Neuronal stem cell (in vitro differentiated cells): ENCODE measurements at regions not wholly inside any gene's neighbourhood (a gene's known extent, or its start where the extent isn't known, plus 50 kb on each side); places are given as distances from the start of the nearest gene placed in this dataset.

ENCODE experiments used
- DNase-seq: peaks from one replicate; pipeline ENCODE4 v3.0.0-alpha.2; 2013; ENCODE audit warnings: low spot score
- H2AFZ ChIP-seq: one replicate; pipeline ENCODE4 v1.6.1; 2013; ENCODE audit warnings: mild to moderate bottlenecking, low read length, inconsistent platforms
- H2AK5ac ChIP-seq: 2 replicates; pipeline ENCODE4 v1.6.1; 2013; ENCODE audit warnings: low read depth, mild to moderate bottlenecking, inconsistent platforms, low read length, moderate library complexity, mixed read lengths
- H2BK120ac ChIP-seq: 2 replicates; pipeline ENCODE4 v1.6.1; 2013; ENCODE audit warnings: low read depth, mild to moderate bottlenecking, inconsistent platforms, low read length, moderate library complexity, mixed read lengths
- H2BK12ac ChIP-seq: one replicate; pipeline ENCODE4 v1.6.1; 2013; ENCODE audit warnings: low read length, inconsistent platforms
- H2BK15ac ChIP-seq: 2 replicates; pipeline ENCODE4 v1.6.1; 2013; ENCODE audit warnings: mild to moderate bottlenecking, low read length, inconsistent platforms, mixed read lengths
- H2BK5ac ChIP-seq: one replicate; pipeline ENCODE4 v1.6.1; 2013; ENCODE audit warnings: inconsistent platforms, mild to moderate bottlenecking, low read length, moderate library complexity
- H3K14ac ChIP-seq: one replicate; pipeline ENCODE4 v1.6.1; 2013; ENCODE audit warnings: low read length, inconsistent platforms
- H3K18ac ChIP-seq: 2 replicates; pipeline ENCODE4 v1.6.1; 2013; ENCODE audit warnings: low read length, inconsistent platforms
- H3K23ac ChIP-seq: 2 replicates; pipeline ENCODE4 v1.6.1; 2013; ENCODE audit warnings: low read depth, mild to moderate bottlenecking, mixed read lengths, low read length, inconsistent platforms; ENCODE audit not compliant: poor library complexity
- H3K27ac ChIP-seq: replicated peaks from 3 replicates; pipeline ENCODE4 v1.5.1; 2013; ENCODE audit warnings: low read length, inconsistent platforms
- H3K27me3 ChIP-seq, 3 experiments: 2 replicates each; pipeline ENCODE4 v1.6.1; 2013; ENCODE audit warnings: low read length in 3 of 3, mild to moderate bottlenecking in 2 of 3, inconsistent platforms in 1 of 3, low read depth in 1 of 3, mixed read lengths in 1 of 3, moderate library complexity in 1 of 3; ENCODE audit not compliant: control insufficient read depth in 3 of 3, insufficient read depth in 3 of 3
- H3K36me3 ChIP-seq, 2 donors: replicated peaks in 1 of 2; 2 replicates each; pipeline ENCODE4 v1.6.1; 2013; ENCODE audit warnings: low read length in 2 of 2; ENCODE audit not compliant: control insufficient read depth in 2 of 2, insufficient read depth in 2 of 2
- H3K4ac ChIP-seq: 2 replicates; pipeline ENCODE4 v1.6.1; 2013; ENCODE audit warnings: inconsistent platforms, mild to moderate bottlenecking, low read length, moderate library complexity
- H3K4me1 ChIP-seq, 2 donors: 1 replicate in 1 of 2; 2 replicates in 1 of 2; pipeline ENCODE4 v1.6.1; 2013; ENCODE audit warnings: low read length in 2 of 2, low read depth in 1 of 2; ENCODE audit not compliant: control insufficient read depth in 2 of 2, insufficient read depth in 1 of 2
- H3K4me2 ChIP-seq: one replicate; pipeline ENCODE4 v1.6.1; 2013; ENCODE audit warnings: mild to moderate bottlenecking, low read length, inconsistent platforms; ENCODE audit not compliant: insufficient read depth, poor library complexity, severe bottlenecking
- H3K4me3 ChIP-seq, 2 donors: 2 replicates each; pipeline ENCODE4 v1.5.1; 2013; ENCODE audit warnings: low read length in 2 of 2, mild to moderate bottlenecking in 2 of 2, inconsistent platforms in 1 of 2, moderate library complexity in 1 of 2
- H3K79me1 ChIP-seq: one replicate; pipeline ENCODE4 v1.6.1; 2013; ENCODE audit warnings: low read depth, mild to moderate bottlenecking, inconsistent platforms, low read length, moderate library complexity
- H3K9ac ChIP-seq: one replicate; pipeline ENCODE4 v1.6.1; 2013; ENCODE audit warnings: mild to moderate bottlenecking, low read depth, low read length, inconsistent platforms; ENCODE audit not compliant: poor library complexity
- H3K9me3 ChIP-seq, 2 donors: replicated peaks in 1 of 2; 2 replicates each; pipeline versions ENCODE3 to v1.6.1; 2013; ENCODE audit warnings: low read length in 2 of 2, mild to moderate bottlenecking in 2 of 2, inconsistent platforms in 1 of 2, low read depth in 1 of 2, mixed read lengths in 1 of 2, moderate library complexity in 1 of 2; ENCODE audit not compliant: control insufficient read depth in 2 of 2, insufficient read depth in 1 of 2
- H4K8ac ChIP-seq: one replicate; pipeline ENCODE4 v1.6.1; 2013; ENCODE audit warnings: low read depth, mild to moderate bottlenecking, inconsistent platforms, low read length, moderate library complexity
- H4K91ac ChIP-seq: one replicate; pipeline ENCODE4 v1.6.1; 2013; ENCODE audit warnings: low read length, low read depth, mild to moderate bottlenecking, inconsistent platforms; ENCODE audit not compliant: poor library complexity
- WGBS, 2 donors: extraction: QIAGEN DNeasy Blood & Tissue Kit; methylation state at CpG; one replicate each; pipeline ENCODE4 v1.1.7; 2013; ENCODE audit warnings: missing lambda C conversion rate in 2 of 2, mixed read lengths in 1 of 2; ENCODE audit not compliant: insufficient read length in 2 of 2, insufficient replicate concordance in 1 of 2; ENCODE audit errors: extremely low coverage in 2 of 2; 5-methylcytosine and 5-hydroxymethylcytosine counted together

- Histone ChIP-seq H2AK5ac (no peak overlapping the region), H2BK120ac (no peak overlapping the region), H4K8ac (no peak overlapping the region), H3K9ac (no peak overlapping the region), H2BK12ac (no peak overlapping the region), H3K27ac (no peak overlapping the region), H2BK15ac (no peak overlapping the region), H4K91ac (no peak overlapping the region), H3K4ac (no peak overlapping the region), H3K27me3 (no peaks in the 10 kb centered on the region), H3K18ac (no peak overlapping the region), H3K79me1 (no peaks in the 10 kb centered on the region), H2AFZ (no peak overlapping the region), H3K4me2 (no peak overlapping the region), H3K9me3 (no peaks in the 10 kb centered on the region), H3K4me1 (no peaks in the 10 kb centered on the region), H3K4me3 (no peak overlapping the region), H2BK5ac (no peak overlapping the region), H3K36me3 (no peaks in the 10 kb centered on the region), H3K14ac (no peak overlapping the region), H3K23ac (no peak overlapping the region)
- DNase-seq, result no peak
- no CpG with 5 or more reads among the region's 2 CpGs for WGBS, 2 donors
These were observed 467.3 kb downstream of the CMPK2 start for GRCh38 chr2:6398421-6398820.

GRCh38 chr2:6401301-6401700 is 464.4 kb downstream of the CMPK2 start:
- DNase-seq, result no peak
- Histone ChIP-seq H3K27me3 (no peaks in the 10 kb centered on the region), H2BK120ac (no peak overlapping the region), H4K91ac (no peak overlapping the region), H3K4me1 (no peaks in the 10 kb centered on the region), H3K23ac (no peak overlapping the region), H3K27ac (no peak overlapping the region), H3K9me3 (no peaks in the 10 kb centered on the region), H3K4me2 (no peak overlapping the region), H3K36me3 (no peaks in the 10 kb centered on the region), H4K8ac (no peak overlapping the region), H2BK15ac (no peak overlapping the region), H3K4ac (no peak overlapping the region), H2AFZ (no peak overlapping the region), H3K4me3 (no peak overlapping the region), H3K14ac (no peak overlapping the region), H2BK5ac (no peak overlapping the region), H3K18ac (no peak overlapping the region), H2BK12ac (no peak overlapping the region), H3K79me1 (no peaks in the 10 kb centered on the region), H2AK5ac (no peak overlapping the region), H3K9ac (no peak overlapping the region)
- no CpG with 5 or more reads among the region's 3 CpGs for WGBS, 2 donors

DNA sequence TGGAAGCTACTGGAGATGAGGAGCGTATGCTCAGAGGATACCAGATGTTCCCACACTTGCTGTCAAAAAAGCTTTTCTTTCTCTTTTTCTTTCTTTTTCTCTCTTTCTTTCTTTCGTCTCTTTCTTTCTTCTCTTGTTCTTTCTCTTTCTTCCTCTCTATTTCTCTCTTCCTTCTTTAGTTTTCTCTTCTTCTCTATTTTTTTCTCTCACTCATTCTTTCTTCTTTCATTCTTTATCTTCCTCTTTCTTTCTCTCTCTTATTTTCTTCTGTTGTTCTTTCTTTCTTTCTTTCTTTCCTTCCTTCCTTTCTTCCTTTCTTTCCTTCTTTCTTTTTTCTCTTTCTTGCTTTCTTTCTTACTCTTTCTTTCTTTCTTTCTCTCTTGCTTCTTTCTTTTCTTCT is 457.6 kb downstream of the CMPK2 start:
- no peak overlapping the region for H3K18ac ChIP-seq
- H3K14ac ChIP-seq, result no peak overlapping the region
- no peak overlapping the region for H2AK5ac ChIP-seq
- H2BK12ac ChIP-seq, result no peak overlapping the region
- no peak overlapping the region for H3K4me2 ChIP-seq
- no peak for DNase-seq
- no peak overlapping the region for H2BK15ac ChIP-seq
- no peak overlapping the region for H3K4me3 ChIP-seq
- no peak overlapping the region for H2AFZ ChIP-seq
- no peak overlapping the region for H2BK120ac ChIP-seq
- no peaks in the 10 kb centered on the region for H3K4me1 ChIP-seq
- no peak overlapping the region for H3K23ac ChIP-seq
- H4K8ac ChIP-seq, result no peak overlapping the region
- no peaks in the 10 kb centered on the region for H3K36me3 ChIP-seq
- no CpG with 5 or more reads among the region's 2 CpGs for WGBS, 2 donors
- no peak overlapping the region for H3K9ac ChIP-seq
- no peak overlapping the region for H3K27ac ChIP-seq
- H3K9me3 ChIP-seq, result no peaks in the 10 kb centered on the region
- H4K91ac ChIP-seq, result no peak overlapping the region
- H3K27me3 ChIP-seq, result no peaks in the 10 kb centered on the region
- no peak overlapping the region for H2BK5ac ChIP-seq
- no peak overlapping the region for H3K4ac ChIP-seq
- H3K79me1 ChIP-seq, result no peaks in the 10 kb centered on the region

- Histone ChIP-seq H2BK120ac (no peak overlapping the region), H3K27ac (no peak overlapping the region), H4K8ac (no peak overlapping the region), H3K4me2 (no peak overlapping the region), H2BK15ac (no peak overlapping the region), H3K4me1 (no peaks in the 10 kb centered on the region), H2AFZ (no peak overlapping the region), H3K23ac (no peak overlapping the region), H3K14ac (no peak overlapping the region), H3K4ac (no peak overlapping the region), H4K91ac (no peak overlapping the region), H3K4me3 (no peak overlapping the region), H3K9ac (no peak overlapping the region), H2BK5ac (no peak overlapping the region), H2BK12ac (no peak overlapping the region), H3K36me3 (no peaks in the 10 kb centered on the region), H2AK5ac (no peak overlapping the region), H3K79me1 (no peaks in the 10 kb centered on the region), H3K9me3 (peaks cover 0 to under 1% of the 10 kb centered on the region in 2 donors), H3K18ac (no peak overlapping the region), H3K27me3 (no peaks in the 10 kb centered on the region)
- no CpG with 5 or more reads among the region's 3 CpGs for WGBS, 2 donors
- no peak for DNase-seq
These were observed 455.4 kb downstream of the CMPK2 start for GRCh38 chr2:6410313-6410712.
